GM18873 (cell line): ENCODE measurements at regions not wholly inside any gene's neighbourhood (a gene's known extent, or its start where the extent isn't known, plus 50 kb on each side); places are given as distances from the start of the nearest gene placed in this dataset.

ENCODE experiments used
- ATAC-seq: cut with Tn5 transposase; IDR thresholded peaks from one replicate; pipeline ENCODE4 v1.9.1; 2021; ENCODE audit warnings: mild to moderate bottlenecking, moderate library complexity, moderate number of reproducible peaks; ENCODE audit not compliant: unreplicated experiment, low FRiP score

GRCh38 chr3:98974442-98974841, 72.9 kb upstream of the DCBLD2 start:
- ATAC-seq, result no peak

GRCh38 chr3:98972720-98973119, 71.2 kb upstream of the DCBLD2 start:
- ATAC-seq, result no peak

GRCh38 chr3:98972155-98972554, 70.7 kb upstream of the DCBLD2 start:
- no peak for ATAC-seq

- no peak for ATAC-seq
Observed at GRCh38 chr3:98971169-98971681, 69.7 kb upstream of the DCBLD2 start.

- ATAC-seq, result no peak
Observed at GRCh38 chr3:98969295-98969694, 67.8 kb upstream of the DCBLD2 start.

GRCh38 chr3:98968824-98969223, 67.3 kb upstream of the DCBLD2 start:
- no peak for ATAC-seq

- no peak for ATAC-seq
Observed at GRCh38 chr3:98968347-98968746, 66.9 kb upstream of the DCBLD2 start.

- no peak for ATAC-seq
Observed at GRCh38 chr3:98967758-98968157, 66.3 kb upstream of the DCBLD2 start.

GRCh38 chr3:98966862-98967546, 65.5 kb upstream of the DCBLD2 start:
- no peak for ATAC-seq

GRCh38 chr3:98966434-98966833, 64.9 kb upstream of the DCBLD2 start:
- no peak for ATAC-seq

GRCh38 chr3:98964784-98965183, 63.3 kb upstream of the DCBLD2 start:
- no peak for ATAC-seq

GRCh38 chr3:98963546-98963945, 62.1 kb upstream of the DCBLD2 start:
- no peak for ATAC-seq

GRCh38 chr3:98962951-98963350, 61.5 kb upstream of the DCBLD2 start:
- no peak for ATAC-seq

- ATAC-seq, result no peak
Observed at GRCh38 chr3:98962189-98962930, 60.9 kb upstream of the DCBLD2 start.

- ATAC-seq, result no peak
Observed at GRCh38 chr3:98961161-98962155, 60.0 kb upstream of the DCBLD2 start.

- no peak for ATAC-seq
Observed at GRCh38 chr3:98957681-98958080, 56.2 kb upstream of the DCBLD2 start.

- no peak for ATAC-seq
Observed at GRCh38 chr3:98956008-98956407, 54.5 kb upstream of the DCBLD2 start.

GRCh38 chr3:98954791-98955604, 53.5 kb upstream of the DCBLD2 start:
- ATAC-seq, result no peak

GRCh38 chr3:98954242-98954641, 52.7 kb upstream of the DCBLD2 start:
- ATAC-seq, result no peak

- no peak for ATAC-seq
Observed at GRCh38 chr3:98952404-98952803, 50.9 kb upstream of the DCBLD2 start.
